B cell (primary cell): ENCODE measurements at regions not wholly inside any gene's neighbourhood (a gene's known extent, or its start where the extent isn't known, plus 50 kb on each side); places are given as distances from the start of the nearest gene placed in this dataset.

Experiments used
- CTCF ChIP-seq: fragments of 200-600 bp; IDR thresholded peaks from one replicate; pipeline ENCODE4 v1.8.0; 2022; ENCODE audit warnings: antibody characterized with exemption, mild to moderate bottlenecking
- EZH2 ChIP-seq: IDR thresholded peaks from 2 replicates; pipeline ENCODE4 v1.6.1; 2012; ENCODE audit warnings: borderline replicate concordance, low read depth, mild to moderate bottlenecking, moderate library complexity, low read length; ENCODE audit not compliant: insufficient read depth, poor library complexity, severe bottlenecking

- TF ChIP-seq CTCF (no peak), EZH2 (no peak)
Observed at GRCh38 chr2:8028981-8029380, 652.9 kb upstream of the ID2 start.
